Neural cell (in vitro differentiated cells): ENCODE measurements at regions not wholly inside any gene's neighbourhood (a gene's known extent, or its start where the extent isn't known, plus 50 kb on each side); places are given as distances from the start of the nearest gene placed in this dataset.

Experiments
- H2AFZ ChIP-seq: fragments of 200-600, 300-800 bp; sonication (generic), shearing (Covaris generic); 2 replicates; pipeline ENCODE4 v1.6.0; 2014; ENCODE audit warnings: low read depth, mild to moderate bottlenecking, antibody characterized with exemption, low read length, moderate library complexity
- H3F3A ChIP-seq: fragments of 200-600 bp; shearing (Covaris generic); 2 replicates; pipeline ENCODE4 v1.6.1; 2016; ENCODE audit warnings: mild to moderate bottlenecking, moderate library complexity, mixed read lengths, antibody characterized with exemption, low read length; ENCODE audit not compliant: insufficient read depth, poor library complexity, severe bottlenecking
- H3K27ac ChIP-seq: fragments of 200-600, 300-800 bp; sonication (generic), shearing (Covaris generic); 2 replicates; pipeline ENCODE4 v1.5.1; 2014; ENCODE audit warnings: mild to moderate bottlenecking, low read length, moderate library complexity
- H3K27me3 ChIP-seq: fragments of 300-800, 200-600 bp; sonication (generic), shearing (Covaris generic); 2 replicates; pipeline ENCODE4 v1.6.0; 2014; ENCODE audit warnings: mild to moderate bottlenecking, low read depth, low read length, moderate library complexity; ENCODE audit not compliant: insufficient read depth
- H3K36me3 ChIP-seq: fragments of 300-800, 200-600 bp; sonication (generic), shearing (Covaris generic); 2 replicates; pipeline ENCODE4 v1.5.1; 2014; ENCODE audit warnings: mild to moderate bottlenecking, antibody characterized with exemption, low read length, moderate library complexity; ENCODE audit not compliant: insufficient read depth
- H3K4me2 ChIP-seq: fragments of 300-800, 200-600 bp; sonication (generic), shearing (Covaris generic); 2 replicates; pipeline ENCODE4 v1.6.0; 2014; ENCODE audit warnings: mild to moderate bottlenecking, low read length
- H3K4me3 ChIP-seq: fragments of 300-800, 200-600 bp; sonication (generic), shearing (Covaris generic); 2 replicates; pipeline ENCODE4 v1.5.1; 2014; ENCODE audit warnings: mild to moderate bottlenecking, low read length, moderate library complexity
- H3K79me2 ChIP-seq: fragments of 200-600 bp; shearing (Covaris generic); replicated peaks from 2 replicates; pipeline ENCODE4 v1.6.0; 2014; ENCODE audit warnings: mild to moderate bottlenecking, low read length, moderate library complexity; ENCODE audit not compliant: insufficient read depth
- H3K9ac ChIP-seq: fragments of 300-800, 200-600 bp; sonication (generic), shearing (Covaris generic); 2 replicates; pipeline ENCODE4 v1.6.1; 2016; ENCODE audit warnings: mild to moderate bottlenecking, low read length, mixed read lengths
- H3K9me2 ChIP-seq: fragments of 200-600 bp; shearing (Covaris generic); 2 replicates; pipeline ENCODE4 v1.6.1; 2016; ENCODE audit warnings: mild to moderate bottlenecking, low read length, mixed read lengths; ENCODE audit not compliant: insufficient read depth
- H3K9me3 ChIP-seq: fragments of 200-600, 300-800 bp; sonication (generic), shearing (Covaris generic); 2 replicates; pipeline ENCODE4 v1.6.1; 2016; ENCODE audit warnings: mild to moderate bottlenecking, mixed run types, low read length, moderate library complexity, mixed read lengths
- H4K20me1 ChIP-seq: fragments of 200-600 bp; shearing (Covaris generic); 2 replicates; pipeline ENCODE4 v1.6.1; 2016; ENCODE audit warnings: mild to moderate bottlenecking, mixed run types; ENCODE audit not compliant: insufficient read depth
- CTCF ChIP-seq: fragments of 450-650 bp; IDR thresholded peaks from 2 replicates; pipeline ENCODE4 v1.5.1; 2014; ENCODE audit warnings: antibody characterized with exemption, mild to moderate bottlenecking, moderate library complexity; ENCODE audit not compliant: poor library complexity, severe bottlenecking
- EP300 ChIP-seq: fragments of 450-650 bp; conservative IDR thresholded peaks from 2 replicates; pipeline ENCODE4 v1.6.1; 2014; ENCODE audit warnings: antibody characterized with exemption, mild to moderate bottlenecking, moderate library complexity; ENCODE audit not compliant: poor library complexity, severe bottlenecking
- EZH2 ChIP-seq: fragments of 200-600, 300-800 bp; shearing (Covaris generic), sonication (generic); IDR thresholded peaks from 2 replicates; pipeline ENCODE4 v1.6.1; 2014; ENCODE audit warnings: antibody characterized with exemption, low read length, borderline replicate concordance, mild to moderate bottlenecking; ENCODE audit not compliant: insufficient read depth, poor library complexity, severe bottlenecking
- MXI1 ChIP-seq: fragments of 450-650 bp; conservative IDR thresholded peaks from 2 replicates; pipeline ENCODE4 v1.6.1; 2014; ENCODE audit warnings: antibody characterized with exemption, mild to moderate bottlenecking; ENCODE audit not compliant: poor library complexity, severe bottlenecking
- POLR2AphosphoS5 ChIP-seq: IDR thresholded peaks from 2 replicates; pipeline ENCODE4 v1.6.1; 2012
- RAD21 ChIP-seq: fragments of 450-650 bp; conservative IDR thresholded peaks from 2 replicates; pipeline ENCODE4 v1.6.1; 2014; ENCODE audit warnings: antibody characterized with exemption, mild to moderate bottlenecking, moderate library complexity
- REST ChIP-seq: IDR thresholded peaks from 2 replicates; pipeline ENCODE4 v1.6.1; 2012; ENCODE audit warnings: borderline replicate concordance
- SMC3 ChIP-seq: fragments of 450-650 bp; conservative IDR thresholded peaks from 2 replicates; pipeline ENCODE4 v1.6.1; 2014; ENCODE audit warnings: antibody characterized with exemption, mild to moderate bottlenecking, moderate library complexity; ENCODE audit not compliant: poor library complexity
- TAF1 ChIP-seq: IDR thresholded peaks from 2 replicates; pipeline ENCODE4 v1.6.1; 2012; ENCODE audit warnings: low read depth

GRCh38 chr2:144670080-144670479 is 150.2 kb upstream of the ZEB2 start:
- TF ChIP-seq EP300 = no peak
- no peak for TF ChIP-seq CTCF
- TF ChIP-seq RAD21 = no peak
- no peak for TF ChIP-seq TAF1
- no peak for TF ChIP-seq REST
- TF ChIP-seq EZH2 = no peak
- TF ChIP-seq SMC3 = no peak
- no peak for TF ChIP-seq POLR2AphosphoS5
- TF ChIP-seq MXI1 = no peak
- H3K9ac ChIP-seq = no peak overlapping the region
- H3K9me3 ChIP-seq = no peaks in the 10 kb centered on the region
- no peaks in the 10 kb centered on the region for H3K79me2 ChIP-seq
- no peaks in the 10 kb centered on the region for H3K9me2 ChIP-seq
- no peak overlapping the region for H3K4me3 ChIP-seq
- no peak overlapping the region for H2AFZ ChIP-seq
- H4K20me1 ChIP-seq = no peaks in the 10 kb centered on the region
- H3K27me3 ChIP-seq = no peaks in the 10 kb centered on the region
- H3F3A ChIP-seq = no peaks in the 10 kb centered on the region
- no peak overlapping the region for H3K27ac ChIP-seq
- H3K36me3 ChIP-seq = no peaks in the 10 kb centered on the region
- no peak overlapping the region for H3K4me2 ChIP-seq

GRCh38 chr2:144669196-144669987 is 149.5 kb upstream of the ZEB2 start:
- Histone ChIP-seq H3K27ac (no peak overlapping the region), H3K9ac (no peak overlapping the region), H3K4me2 (no peak overlapping the region), H3K27me3 (no peaks in the 10 kb centered on the region), H3K36me3 (no peaks in the 10 kb centered on the region), H4K20me1 (no peaks in the 10 kb centered on the region), H3K4me3 (no peak overlapping the region), H3K9me2 (no peaks in the 10 kb centered on the region), H3K9me3 (no peaks in the 10 kb centered on the region), H3F3A (no peaks in the 10 kb centered on the region), H2AFZ (no peak overlapping the region), H3K79me2 (no peaks in the 10 kb centered on the region)
- TF ChIP-seq EZH2 = no peak
- no peak for TF ChIP-seq SMC3
- TF ChIP-seq CTCF = no peak
- no peak for TF ChIP-seq RAD21
- no peak for TF ChIP-seq TAF1
- no peak for TF ChIP-seq REST
- TF ChIP-seq EP300 = no peak
- no peak for TF ChIP-seq POLR2AphosphoS5
- TF ChIP-seq MXI1 = no peak
